GM12891 (cell line): ENCODE measurements at regions not wholly inside any gene's neighbourhood (a gene's known extent, or its start where the extent isn't known, plus 50 kb on each side); places are given as distances from the start of the nearest gene placed in this dataset.
"Not testable (repeated sequence)": the region's sequence is repeated elsewhere in the genome, so short reads cannot be mapped to it uniquely, and the experiment has no call there.

Experiments used
- POLR2A ChIP-seq: IDR thresholded peaks from 2 replicates; pipeline ENCODE4 v1.6.1; 2011; ENCODE audit warnings: low read depth, low read length, control low read depth
- POLR2AphosphoS5 ChIP-seq: IDR thresholded peaks from 2 replicates; pipeline ENCODE4 v1.6.1; 2011; ENCODE audit warnings: low read depth, low read length, control low read depth
- TAF1 ChIP-seq: IDR thresholded peaks from 2 replicates; pipeline ENCODE4 v1.6.1; 2011; ENCODE audit warnings: low read depth, low read length, control low read depth

DNA sequence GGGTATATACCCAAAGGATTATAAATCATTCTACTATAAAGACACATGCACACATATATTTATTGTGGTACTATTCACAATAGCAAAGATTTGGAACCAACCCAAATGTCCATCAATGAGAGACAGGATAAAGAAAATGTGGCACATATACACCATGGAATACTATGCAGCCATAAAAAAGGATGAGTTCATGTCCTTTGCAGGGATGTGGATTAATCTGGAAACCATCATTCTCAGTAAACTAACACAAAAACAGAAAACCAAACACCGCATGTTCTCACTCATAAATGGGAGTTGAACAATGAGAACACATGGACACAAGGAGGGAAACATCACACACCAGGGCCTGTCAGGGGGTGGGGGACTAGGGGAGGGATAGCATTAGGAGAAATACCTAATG lies 281.4 kb upstream of the TBX18 start:
- not testable (repeated sequence) for TF ChIP-seq POLR2A, TAF1, POLR2AphosphoS5
